DOHH2 (cell line): ENCODE measurements at regions not wholly inside any gene's neighbourhood (a gene's known extent, or its start where the extent isn't known, plus 50 kb on each side); places are given as distances from the start of the nearest gene placed in this dataset.

Experiments
- CTCF ChIP-seq: fragments of 200-600 bp; sonication (generic); IDR thresholded peaks from one replicate; pipeline ENCODE4 v1.5.1; 2014; ENCODE audit warnings: antibody characterized with exemption, mild to moderate bottlenecking, low read depth, low read length; ENCODE audit not compliant: poor library complexity, severe bottlenecking
- EZH2phosphoT487 ChIP-seq: fragments of 200-600 bp; sonication (generic); IDR thresholded peaks from 2 replicates; pipeline ENCODE4 v1.6.1; 2017; ENCODE audit warnings: borderline replicate concordance, mild to moderate bottlenecking, antibody characterized with exemption, low read length, moderate library complexity, mixed read lengths

- TF ChIP-seq CTCF: no peak
- no peak for TF ChIP-seq EZH2phosphoT487
Observed at GRCh38 chr2:126315828-126316227, 340.1 kb upstream of the GYPC start.
